HG02840 (cell line): ENCODE measurements at regions not wholly inside any gene's neighbourhood (a gene's known extent, or its start where the extent isn't known, plus 50 kb on each side); places are given as distances from the start of the nearest gene placed in this dataset.
"Not testable (repeated sequence)": the region's sequence is repeated elsewhere in the genome, so short reads cannot be mapped to it uniquely, and the experiment has no call there.

Experiments used
- ATAC-seq: cut with Tn5 transposase; IDR thresholded peaks from one replicate; pipeline ENCODE4 v1.9.1; 2021; ENCODE audit warnings: mild to moderate bottlenecking, moderate library complexity, moderate number of reproducible peaks; ENCODE audit not compliant: unreplicated experiment, low FRiP score

DNA sequence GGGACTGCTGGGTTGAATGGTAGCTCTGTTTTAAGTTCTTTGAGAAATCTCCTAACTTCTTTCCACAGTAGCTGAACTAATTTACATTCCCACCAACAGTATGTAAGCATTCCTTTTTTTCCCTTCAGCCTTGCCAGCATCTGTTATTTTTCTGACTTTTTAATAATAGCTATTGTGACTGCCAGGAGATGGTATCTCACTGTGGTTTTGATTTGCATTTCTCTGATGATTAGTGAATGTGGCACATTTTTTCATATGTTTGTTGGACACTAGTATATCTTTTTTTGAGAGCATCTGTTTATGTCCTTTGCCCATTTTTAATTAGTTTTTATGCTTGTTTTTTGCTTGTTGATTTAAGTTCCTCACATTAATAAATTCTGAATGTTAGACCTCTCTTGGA lies 990.8 kb downstream of the GATA3 start:
- no peak for ATAC-seq

DNA sequence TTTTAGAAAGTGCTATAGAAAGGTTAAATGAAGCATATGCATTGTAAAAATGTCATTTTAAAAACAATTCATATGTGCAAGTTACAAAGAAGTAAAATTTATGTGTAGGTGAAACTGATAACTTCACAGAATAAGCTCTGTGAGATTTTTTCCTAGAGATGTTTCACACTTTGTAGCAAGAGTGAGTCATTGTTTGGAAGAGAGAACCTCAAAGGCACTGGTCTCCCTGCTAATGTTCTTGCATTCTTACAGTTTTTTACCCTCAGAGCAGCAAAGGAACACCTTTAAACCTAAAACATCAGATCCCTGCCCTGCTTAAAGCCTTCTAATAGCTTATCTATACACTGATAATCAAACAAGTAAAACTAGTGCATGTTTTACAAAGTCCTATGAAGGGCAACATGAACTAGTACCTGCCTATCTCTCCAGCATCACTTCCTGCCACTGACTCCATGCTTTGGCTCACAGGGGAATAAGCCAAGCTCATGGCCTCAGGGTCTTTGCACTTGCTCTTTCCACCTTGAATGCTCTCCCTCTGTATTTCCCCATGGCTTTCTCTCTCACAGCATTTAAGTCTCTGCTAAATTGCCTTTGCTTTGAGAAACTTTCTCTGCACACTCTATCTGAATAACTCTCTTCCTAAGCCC lies 997.0 kb downstream of the GATA3 start:
- ATAC-seq = no peak

DNA sequence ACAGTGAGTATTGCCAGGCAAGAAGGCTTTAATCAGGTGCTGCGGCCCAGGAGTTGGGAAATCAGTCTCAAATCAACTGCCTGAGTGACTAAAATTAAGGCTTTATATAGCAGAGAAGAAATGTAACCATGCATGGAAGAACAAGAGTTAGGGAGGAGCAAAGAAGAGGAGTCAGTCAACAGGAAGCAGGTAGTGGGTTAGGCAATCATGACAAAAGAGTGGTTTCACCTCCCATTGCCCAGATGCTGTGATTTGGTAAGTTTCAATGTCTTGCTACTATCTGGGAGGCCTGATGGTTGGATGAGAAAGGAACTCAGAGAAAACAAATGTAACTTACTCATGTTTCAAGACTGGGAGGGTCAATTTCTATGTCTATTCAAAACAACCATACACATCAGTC lies 998.3 kb downstream of the GATA3 start:
- ATAC-seq = no peak

DNA sequence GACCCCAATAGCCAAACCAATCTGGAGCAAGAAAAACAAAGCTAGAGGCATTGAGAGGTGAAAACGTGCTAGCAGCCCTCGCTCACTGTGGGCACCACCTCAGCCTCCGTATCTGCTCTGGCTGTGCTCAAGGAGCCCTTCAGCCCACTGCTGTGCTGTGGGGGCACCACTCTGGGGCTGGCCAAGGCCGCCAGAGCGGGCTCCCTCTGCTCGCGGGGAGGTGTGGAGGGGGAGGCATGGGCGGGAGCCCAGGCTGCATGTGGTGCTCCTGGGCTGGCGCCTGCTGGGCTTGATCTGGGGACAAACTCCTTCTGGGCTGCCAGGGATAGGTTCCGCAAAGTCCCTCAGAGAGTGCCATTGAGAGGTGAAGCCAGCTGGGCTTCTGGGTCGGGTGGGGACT lies 1002.0 kb downstream of the GATA3 start:
- ATAC-seq = no peak

DNA sequence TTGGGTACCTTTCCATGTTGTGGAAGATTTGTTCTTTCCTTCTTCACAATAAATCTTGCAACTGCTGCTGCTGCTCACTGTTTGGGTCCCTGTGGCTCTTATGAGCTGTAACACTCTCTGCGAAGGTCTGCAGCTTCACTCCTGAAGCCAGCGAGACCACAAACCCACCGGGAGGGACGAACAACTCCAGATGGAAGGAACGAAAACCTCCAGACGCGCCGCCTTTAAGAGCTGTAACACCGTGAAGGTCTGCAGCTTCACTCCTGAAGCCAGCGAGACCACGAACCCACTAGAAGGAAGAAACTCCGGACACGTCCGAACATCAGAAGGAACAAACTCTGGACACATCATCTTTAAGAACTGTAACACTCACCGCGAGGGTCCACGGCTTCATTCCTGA lies 1002.8 kb downstream of the GATA3 start:
- not testable (repeated sequence) for ATAC-seq

DNA sequence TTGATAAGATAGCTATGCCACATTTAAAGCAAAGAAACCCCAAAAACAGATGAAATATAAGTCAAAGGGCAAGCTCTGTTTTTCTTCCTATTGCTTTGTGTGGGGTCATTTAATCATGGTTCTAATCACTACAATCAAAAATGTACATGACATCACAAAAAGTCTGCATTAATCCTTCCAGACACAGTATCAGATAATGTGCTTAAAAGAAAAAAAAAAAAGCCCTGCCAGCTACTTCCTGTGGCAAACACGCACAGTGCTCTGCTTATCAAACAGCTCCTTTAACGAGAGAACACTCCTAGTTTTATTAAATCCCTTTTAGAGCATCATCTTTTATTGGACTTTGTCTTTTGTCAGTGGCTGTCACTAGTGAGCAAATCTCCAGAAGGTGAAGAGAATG lies 1005.8 kb downstream of the GATA3 start:
- ATAC-seq = no peak

DNA sequence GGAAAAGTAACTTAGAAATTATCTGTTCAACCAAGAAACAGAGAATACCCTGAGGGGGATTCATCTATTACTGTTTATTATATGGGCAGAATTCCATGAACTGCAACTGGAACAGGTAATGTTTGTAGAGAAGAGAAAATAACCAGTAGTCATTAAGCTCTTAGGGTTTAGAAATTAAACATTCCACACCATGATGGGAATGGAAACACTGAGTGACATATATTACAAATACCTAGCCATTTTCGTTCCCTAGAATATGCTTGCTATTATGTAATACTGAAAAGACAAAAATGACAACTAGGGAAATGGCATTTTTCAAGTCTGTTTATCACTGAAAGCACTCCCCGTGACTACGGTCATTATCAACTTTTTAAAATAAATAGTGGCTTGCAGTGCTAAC lies 1007.4 kb downstream of the GATA3 start:
- no peak for ATAC-seq

DNA sequence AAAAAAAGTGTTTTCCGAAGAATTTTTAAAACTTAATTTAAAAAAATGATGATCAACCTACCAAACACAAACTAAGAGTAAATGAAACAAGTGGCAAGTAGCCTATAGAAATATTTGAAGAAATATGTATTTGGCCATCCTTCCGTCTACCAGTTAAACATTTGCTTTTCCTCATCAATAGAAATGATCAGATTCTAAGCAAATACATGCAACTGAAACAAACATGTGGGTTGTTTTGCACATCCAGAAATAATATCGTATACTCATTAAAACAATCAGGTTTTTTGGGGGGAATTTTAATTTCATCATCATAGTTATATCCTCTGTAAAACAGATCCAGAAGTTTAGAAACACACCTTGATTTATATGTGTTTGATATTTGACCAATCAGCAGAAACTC lies 1011.7 kb downstream of the GATA3 start:
- ATAC-seq = no peak

DNA sequence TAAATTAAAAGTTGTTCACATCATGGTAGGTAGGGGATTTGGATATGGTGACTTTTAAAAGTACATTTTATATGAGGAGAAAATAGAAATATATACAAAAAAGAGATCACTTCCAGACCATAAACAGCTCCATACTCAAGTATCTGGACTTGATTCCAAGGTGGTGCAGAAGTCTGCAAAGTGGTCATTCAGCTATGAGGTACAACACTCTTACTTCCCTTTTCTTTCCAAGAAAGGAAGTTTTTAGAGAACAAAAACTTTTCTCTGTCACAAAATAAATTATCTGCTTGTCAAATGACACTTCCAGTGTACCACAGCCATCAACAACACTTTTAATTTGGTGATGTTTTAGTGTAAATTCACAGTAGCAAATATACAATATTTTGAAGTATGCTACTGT lies 1013.5 kb downstream of the GATA3 start:
- ATAC-seq = no peak

DNA sequence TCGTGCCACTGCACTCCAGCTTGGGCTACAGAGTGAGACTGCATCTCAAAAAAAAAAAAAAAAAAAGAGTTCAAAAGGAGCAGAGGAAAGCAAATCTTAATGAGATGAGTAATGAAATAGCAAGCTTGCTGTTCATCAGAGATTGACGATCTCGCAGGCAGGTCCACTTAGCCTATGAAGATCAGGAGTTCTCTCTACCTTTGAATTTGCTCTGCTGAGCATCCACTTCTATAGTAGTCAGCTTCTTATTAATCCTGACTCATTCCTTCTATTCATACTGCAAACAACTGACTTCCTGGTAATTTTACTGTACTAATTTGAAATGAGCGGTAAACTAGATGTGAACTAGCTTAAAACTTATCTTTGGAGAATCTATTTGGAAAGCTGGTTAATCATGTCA lies 1014.6 kb downstream of the GATA3 start:
- ATAC-seq = no peak

DNA sequence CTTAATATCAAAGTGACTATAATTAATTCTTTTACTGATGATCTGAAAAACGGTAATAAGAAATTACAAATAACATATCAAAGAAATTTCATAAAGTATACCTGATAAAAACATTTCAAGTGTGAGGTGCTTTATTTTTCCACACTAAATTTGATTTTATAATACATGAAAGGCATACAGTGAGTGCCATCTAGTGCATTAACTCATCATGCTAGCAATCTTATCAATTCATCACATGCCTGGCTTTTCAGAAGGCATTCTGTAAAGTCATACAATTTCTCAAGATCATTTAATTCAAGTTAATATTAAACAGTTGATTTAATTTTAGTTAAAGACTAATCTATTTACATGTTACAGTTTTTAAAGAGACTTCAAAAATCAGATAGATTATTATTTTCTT lies 1020.9 kb downstream of the GATA3 start:
- ATAC-seq = no peak

DNA sequence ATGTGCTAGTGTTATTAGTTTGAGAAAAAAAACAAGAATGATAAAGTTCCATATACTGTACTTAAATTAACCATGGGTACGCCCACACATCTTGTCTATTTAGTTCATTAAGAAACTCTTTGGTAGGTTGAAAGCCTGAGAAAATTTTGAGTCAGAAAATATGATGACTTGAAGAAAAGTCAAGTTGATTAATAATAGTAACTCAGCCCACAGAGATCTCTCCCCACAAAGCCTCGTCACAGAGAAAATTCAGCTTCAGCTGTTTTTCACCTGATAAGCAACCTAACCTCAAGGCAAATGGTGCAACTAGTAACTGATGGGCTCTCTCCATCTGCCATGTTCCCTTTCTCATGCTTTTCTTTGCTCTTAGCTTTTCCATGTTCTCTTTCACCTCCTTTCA lies 1021.6 kb downstream of the GATA3 start:
- ATAC-seq = no peak

DNA sequence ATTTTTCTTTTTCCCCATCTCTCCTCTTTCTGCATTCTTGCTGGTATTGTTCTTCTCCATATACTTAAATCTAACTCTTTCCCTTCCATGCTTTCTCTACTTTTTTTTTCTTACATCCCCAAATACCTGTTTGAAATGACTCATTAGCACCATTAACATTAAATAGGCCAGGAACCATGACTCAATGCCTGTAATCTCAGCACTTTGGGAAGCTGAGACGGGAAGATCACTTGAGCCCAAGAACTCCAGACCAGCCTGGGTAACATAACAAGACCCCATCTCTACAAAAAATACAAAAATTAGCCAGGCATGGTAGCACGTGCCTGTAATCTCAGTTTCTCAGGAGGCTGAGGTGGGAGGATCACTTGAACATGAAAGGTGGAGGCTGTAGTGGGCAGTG lies 1026.8 kb downstream of the GATA3 start:
- ATAC-seq = no peak

DNA sequence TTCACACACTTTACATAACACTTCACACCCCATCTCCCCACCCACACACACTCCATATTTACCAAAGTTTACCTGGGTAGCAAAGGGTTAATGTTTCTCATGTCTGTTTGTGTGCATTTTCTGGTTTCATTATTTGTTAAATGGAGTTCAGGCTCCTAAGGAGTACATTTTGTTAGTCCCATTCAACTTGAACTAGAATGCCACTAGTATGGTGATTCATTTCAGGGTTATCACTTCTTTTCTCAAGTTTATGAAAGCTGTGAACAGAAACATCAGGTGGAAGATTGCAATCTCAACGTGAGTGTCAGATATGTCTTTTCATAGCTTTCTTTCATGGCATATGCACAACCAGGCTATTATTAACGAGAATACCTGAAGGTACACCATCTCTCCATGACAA lies 1027.5 kb downstream of the GATA3 start:
- no peak for ATAC-seq

DNA sequence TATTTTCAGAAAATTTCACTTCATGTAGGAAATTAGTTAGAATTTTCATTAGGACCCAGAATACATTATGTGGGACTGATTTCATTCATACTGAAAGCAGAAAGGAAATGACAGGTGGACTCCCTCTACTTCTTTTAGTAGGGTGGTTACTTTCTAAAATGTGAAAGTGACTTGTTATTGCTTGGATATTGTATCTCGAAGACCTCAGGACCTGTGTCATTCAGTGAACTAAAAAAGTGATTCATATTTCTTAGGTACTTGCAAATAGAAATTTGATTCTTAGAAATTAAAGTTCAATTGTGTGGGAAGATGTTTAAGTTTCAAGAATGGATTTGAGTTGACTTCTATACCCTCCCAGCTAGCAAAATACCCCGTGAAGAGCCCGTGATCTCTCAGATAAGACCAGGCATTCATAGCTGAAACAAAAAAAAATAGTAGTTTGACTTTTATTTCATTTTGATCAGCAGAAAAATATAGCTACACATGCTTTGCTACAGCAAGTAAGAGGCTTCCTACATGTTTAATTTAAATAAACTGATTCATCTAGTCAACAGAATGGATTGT lies 1037.1 kb downstream of the GATA3 start:
- no peak for ATAC-seq

DNA sequence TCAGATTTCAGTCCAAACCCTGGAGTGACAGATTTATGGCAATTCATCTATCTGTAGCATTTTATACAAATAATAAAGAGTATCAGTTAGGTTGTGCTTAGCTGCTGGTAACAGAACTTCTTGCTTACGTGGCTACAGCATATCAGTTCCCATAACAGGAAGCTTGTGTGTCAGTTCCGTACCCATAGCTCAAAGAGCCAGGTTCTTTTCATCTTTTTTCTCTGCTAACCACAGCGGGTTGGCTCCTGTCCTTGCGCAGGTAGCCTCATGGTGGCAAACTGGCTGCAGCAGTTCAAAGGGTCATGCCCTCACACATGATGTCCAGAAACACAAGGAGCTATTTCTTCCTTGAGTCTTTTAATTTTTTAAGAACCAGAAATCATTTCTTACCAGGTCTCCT lies 1041.8 kb downstream of the GATA3 start:
- ATAC-seq = no peak

DNA sequence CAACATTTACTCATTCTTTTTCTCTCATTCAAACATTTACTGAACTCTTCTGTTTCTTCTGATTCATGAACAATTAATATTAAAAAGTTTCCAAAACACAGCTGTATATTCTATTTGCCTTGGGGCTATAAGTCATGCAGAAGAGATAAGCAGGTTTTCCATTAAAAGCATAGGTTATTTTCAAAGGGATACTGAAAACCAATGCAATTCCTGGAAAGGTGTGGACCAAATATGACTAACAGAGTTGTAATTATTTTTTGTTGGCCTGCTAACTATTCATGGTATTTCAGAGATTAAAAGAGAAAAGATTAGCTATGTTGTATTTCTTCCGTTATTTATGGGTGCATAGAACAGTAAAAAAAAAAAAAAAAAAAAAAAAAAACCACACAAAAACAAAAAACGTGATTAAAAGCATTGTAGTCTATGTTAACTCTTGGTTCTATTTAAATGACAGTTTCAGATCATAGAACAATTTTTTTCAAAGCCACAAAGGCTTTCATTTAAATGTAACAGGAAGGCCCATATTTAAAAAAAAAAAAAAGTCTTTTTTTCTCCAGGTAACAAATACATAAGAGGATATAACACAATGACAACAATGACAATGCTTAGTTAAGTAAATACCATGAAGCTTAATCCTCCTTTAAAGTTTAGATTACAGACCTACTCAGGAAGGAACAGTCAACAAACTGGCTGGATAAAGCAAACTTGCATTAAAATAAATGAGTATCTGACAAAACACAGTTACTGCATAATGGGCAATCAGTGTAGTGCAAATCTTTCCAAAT lies 1042.9 kb downstream of the GATA3 start:
- ATAC-seq = no peak

DNA sequence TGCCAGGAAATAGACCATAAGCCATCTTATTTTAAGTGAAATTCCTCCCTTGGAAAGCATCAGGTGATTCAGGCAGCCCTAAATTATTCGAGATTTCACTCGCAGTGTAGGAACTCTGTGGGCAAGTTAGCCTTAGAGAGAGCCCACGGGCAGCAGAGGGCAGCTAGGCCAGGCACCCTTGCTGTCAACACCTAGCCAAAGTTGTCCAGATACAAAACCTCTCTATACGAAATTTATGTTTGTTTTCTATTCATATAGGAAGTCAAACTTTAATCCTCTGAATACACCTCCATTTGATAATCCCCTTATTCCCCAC lies 1043.5 kb downstream of the GATA3 start:
- ATAC-seq = no peak

DNA sequence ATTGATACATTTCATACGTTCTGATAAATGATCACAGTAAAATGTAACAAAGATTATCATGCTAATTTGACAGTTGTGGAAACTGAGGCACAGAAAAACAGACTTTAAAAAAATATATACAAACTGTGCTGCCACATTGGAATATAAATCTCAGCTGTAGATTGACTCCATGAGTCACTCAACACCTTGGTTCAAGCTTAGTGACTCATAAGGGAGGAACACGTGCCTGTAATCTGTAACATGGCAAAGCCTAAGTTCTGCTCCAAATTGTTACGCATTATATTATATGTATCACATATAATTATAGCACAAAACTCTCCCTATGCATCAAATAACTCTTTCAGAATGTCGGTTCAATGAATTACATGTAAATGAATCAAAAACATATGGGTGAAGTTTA lies 1047.5 kb downstream of the GATA3 start:
- no peak for ATAC-seq

DNA sequence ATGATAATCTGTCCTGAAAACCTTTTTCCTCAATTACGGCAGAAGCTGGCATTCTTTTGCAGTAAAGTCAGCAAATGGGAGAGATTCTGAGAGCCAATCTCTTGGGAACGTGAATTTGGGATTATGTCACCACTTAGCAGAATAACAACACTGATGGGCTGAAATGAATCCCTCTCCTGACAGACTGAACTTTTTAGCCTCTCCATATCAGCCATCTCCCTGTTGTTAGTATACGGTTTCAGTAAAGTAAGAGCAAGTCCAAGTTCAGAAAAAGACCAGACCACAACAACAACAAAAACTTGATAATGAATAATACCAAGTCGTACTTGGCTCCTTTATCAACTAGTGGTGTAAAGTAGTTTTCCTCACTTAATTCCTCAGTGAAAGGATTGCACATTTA lies 1048.8 kb downstream of the GATA3 start:
- no peak for ATAC-seq

DNA sequence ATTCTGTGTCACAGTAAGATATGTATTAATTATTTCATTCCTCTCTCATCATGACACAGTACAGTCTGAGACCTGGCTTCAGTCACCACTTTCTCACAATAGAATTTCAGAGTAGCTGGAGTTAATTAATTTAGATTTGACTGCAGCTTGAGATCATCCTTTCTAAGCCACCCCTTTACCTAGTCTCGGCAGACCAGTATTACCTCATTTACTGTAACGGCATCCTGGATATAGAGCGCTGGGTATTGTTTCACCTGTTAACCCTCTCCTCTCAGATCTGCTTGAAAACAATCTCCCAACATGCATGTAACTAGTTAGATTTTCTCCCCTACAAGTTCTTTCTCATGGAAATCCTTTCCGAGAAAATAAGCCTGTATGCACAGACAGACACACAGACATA lies 1057.5 kb downstream of the GATA3 start:
- no peak for ATAC-seq

DNA sequence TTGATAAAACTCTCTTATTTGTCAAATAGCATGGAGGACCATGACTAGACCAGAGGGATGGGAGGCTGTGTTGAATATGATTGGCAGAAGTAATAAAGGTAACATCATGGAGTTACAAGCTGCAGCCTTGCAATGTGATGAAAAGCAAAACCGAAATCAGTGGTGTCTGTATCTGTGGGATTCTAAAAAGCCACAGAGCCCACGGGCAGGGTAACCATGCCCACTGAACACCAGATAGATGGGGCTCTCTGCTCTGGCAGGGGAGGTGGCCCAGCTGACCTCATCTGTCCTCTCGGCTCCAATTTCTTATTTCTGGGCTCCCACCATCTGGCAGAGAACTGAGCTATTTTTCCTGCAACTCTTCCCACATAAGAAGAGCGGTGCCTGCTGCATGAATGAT lies 1072.2 kb downstream of the GATA3 start:
- ATAC-seq = no peak
